H9 (cell line): ENCODE measurements at regions not wholly inside any gene's neighbourhood (a gene's known extent, or its start where the extent isn't known, plus 50 kb on each side); places are given as distances from the start of the nearest gene placed in this dataset.
A peak's percentile ranks its signal among the peaks of the same experiment; 100 is the strongest.

Experiments
- DNase-seq: peaks from one replicate; pipeline ENCODE4 v3.0.0-alpha.2; 2017
- H2AFZ ChIP-seq: one replicate; pipeline ENCODE4 v1.6.1; 2013; ENCODE audit warnings: mild to moderate bottlenecking, low read length, control low read depth, moderate library complexity
- H2AK5ac ChIP-seq: 2 replicates; pipeline ENCODE4 v1.6.1; 2013; ENCODE audit warnings: low read length, control low read depth, mixed read lengths; ENCODE audit not compliant: insufficient read length
- H2BK120ac ChIP-seq: one replicate; pipeline ENCODE4 v1.6.1; 2013; ENCODE audit warnings: low read depth, mild to moderate bottlenecking, low read length, control low read depth, inconsistent platforms; ENCODE audit not compliant: poor library complexity, severe bottlenecking
- H2BK12ac ChIP-seq: 2 replicates; pipeline ENCODE4 v1.6.1; 2013; ENCODE audit warnings: low read length, control low read depth, mixed read lengths, low read depth; ENCODE audit not compliant: insufficient read length
- H2BK15ac ChIP-seq: 2 replicates; pipeline ENCODE4 v1.6.1; 2013; ENCODE audit warnings: low read depth, low read length, control low read depth
- H2BK20ac ChIP-seq: one replicate; pipeline ENCODE4 v1.6.1; 2013; ENCODE audit warnings: low read depth, mild to moderate bottlenecking, low read length, control low read depth, inconsistent platforms; ENCODE audit not compliant: poor library complexity, severe bottlenecking
- H2BK5ac ChIP-seq: 2 replicates; pipeline ENCODE4 v1.6.1; 2013; ENCODE audit warnings: low read length, control low read depth, mixed read lengths; ENCODE audit not compliant: insufficient read length
- H3K14ac ChIP-seq: 2 replicates; pipeline ENCODE4 v1.6.1; 2013; ENCODE audit warnings: low read length, control low read depth; ENCODE audit not compliant: insufficient read depth
- H3K18ac ChIP-seq: 2 replicates; pipeline ENCODE4 v1.6.1; 2013; ENCODE audit warnings: low read depth, mild to moderate bottlenecking, mixed read lengths, low read length, control low read depth; ENCODE audit not compliant: insufficient read length
- H3K23ac ChIP-seq: 2 replicates; pipeline ENCODE4 v1.6.1; 2013; ENCODE audit warnings: low read length, control low read depth, mixed read lengths, low read depth; ENCODE audit not compliant: insufficient read length
- H3K23me2 ChIP-seq: 2 replicates; pipeline ENCODE4 v1.6.1; 2013; ENCODE audit warnings: low read depth, mild to moderate bottlenecking, mixed read lengths, low read length, control low read depth; ENCODE audit not compliant: insufficient read length, poor library complexity, severe bottlenecking
- H3K27ac ChIP-seq: 2 replicates; pipeline ENCODE4 v1.5.1; 2013; ENCODE audit warnings: low read length, control low read depth, mixed read lengths, low read depth; ENCODE audit not compliant: insufficient read length
- H3K27me3 ChIP-seq: 2 replicates; pipeline ENCODE4 v1.6.1; 2013; ENCODE audit warnings: low read length, control low read depth, inconsistent platforms; ENCODE audit not compliant: insufficient read depth
- H3K4ac ChIP-seq: 2 replicates; pipeline ENCODE4 v1.6.1; 2013; ENCODE audit warnings: low read depth, mild to moderate bottlenecking, control low read depth, inconsistent platforms, low read length, moderate library complexity
- H3K4me1 ChIP-seq: 2 replicates; pipeline ENCODE4 v1.6.1; 2013; ENCODE audit warnings: low read length, control low read depth, inconsistent platforms; ENCODE audit not compliant: insufficient read depth
- H3K4me2 ChIP-seq: 2 replicates; pipeline ENCODE4 v1.6.1; 2013; ENCODE audit warnings: low read length, control low read depth, mixed read lengths; ENCODE audit not compliant: insufficient read length, insufficient read depth
- H3K56ac ChIP-seq: 2 replicates; pipeline ENCODE4 v1.6.1; 2013; ENCODE audit warnings: low read depth, mild to moderate bottlenecking, mixed read lengths, low read length, control low read depth; ENCODE audit not compliant: insufficient read length
- H3K79me1 ChIP-seq: 2 replicates; pipeline ENCODE4 v1.6.1; 2013; ENCODE audit warnings: low read depth, mild to moderate bottlenecking, moderate library complexity, low read length, control low read depth, inconsistent platforms; ENCODE audit not compliant: insufficient read depth, poor library complexity, severe bottlenecking
- H3K79me2 ChIP-seq: 2 replicates; pipeline ENCODE4 v1.6.1; 2013; ENCODE audit warnings: low read length, control low read depth, inconsistent platforms; ENCODE audit not compliant: insufficient read depth
- H3K9ac ChIP-seq: 2 replicates; pipeline ENCODE4 v1.6.1; 2013; ENCODE audit warnings: low read length, control low read depth, mixed read lengths; ENCODE audit not compliant: insufficient read length; ENCODE audit errors: extremely low read depth
- H3K9me3 ChIP-seq: one replicate; pipeline ENCODE4 v1.6.1; 2013; ENCODE audit warnings: low read depth, low read length, inconsistent platforms; ENCODE audit not compliant: control insufficient read depth
- H3T11ph ChIP-seq: one replicate; pipeline ENCODE4 v1.6.1; 2013; ENCODE audit warnings: mild to moderate bottlenecking, low read length, control low read depth, inconsistent platforms
- H4K20me1 ChIP-seq: one replicate; pipeline ENCODE4 v1.6.1; 2013; ENCODE audit not compliant: control insufficient read depth, insufficient read length, insufficient read depth
- H4K5ac ChIP-seq: 2 replicates; pipeline ENCODE4 v1.6.1; 2013; ENCODE audit warnings: low read depth, mild to moderate bottlenecking, mixed read lengths, low read length, control low read depth; ENCODE audit not compliant: insufficient read length
- H4K8ac ChIP-seq: replicated peaks from 2 replicates; pipeline ENCODE4 v1.6.1; 2013; ENCODE audit warnings: low read length, control low read depth, mixed read lengths, low read depth; ENCODE audit not compliant: insufficient read length
- H4K91ac ChIP-seq: 2 replicates; pipeline ENCODE4 v1.6.1; 2013; ENCODE audit warnings: low read depth, mild to moderate bottlenecking, moderate library complexity, mixed read lengths, low read length, control low read depth; ENCODE audit not compliant: insufficient read length
- H3K27ac Mint-ChIP-seq, 3 experiments: 2 replicates in 2 of 3; 3 replicates in 1 of 3; pipeline ENCODE4 v1.8.0; 2020 to 2021; ENCODE audit warnings: mixed read lengths in 3 of 3, mild to moderate bottlenecking in 1 of 3, moderate library complexity in 1 of 3
- H3K27me3 Mint-ChIP-seq: 2 replicates; pipeline ENCODE4 v1.8.0; 2021; ENCODE audit warnings: low read depth, mild to moderate bottlenecking, moderate library complexity, mixed read lengths
- H3K36me3 Mint-ChIP-seq, 3 experiments: 2 replicates in 2 of 3; 3 replicates in 1 of 3; pipeline ENCODE4 v1.8.0; 2020 to 2021; ENCODE audit warnings: low read depth in 3 of 3, mixed read lengths in 3 of 3; ENCODE audit not compliant: insufficient read depth in 1 of 3
- H3K4me1 Mint-ChIP-seq, 2 experiments: 2 replicates each; pipeline ENCODE4 v1.8.0; 2020; ENCODE audit warnings: mixed read lengths in 2 of 2
- H3K4me3 Mint-ChIP-seq, 2 experiments: 2 replicates in 1 of 2; 3 replicates in 1 of 2; pipeline ENCODE4 v1.8.0; 2020 to 2021; ENCODE audit warnings: mild to moderate bottlenecking in 2 of 2, mixed read lengths in 2 of 2, moderate library complexity in 1 of 2
- H3K9me3 Mint-ChIP-seq, 2 experiments: 2 replicates in 1 of 2; 3 replicates in 1 of 2; pipeline ENCODE4 v1.8.0; 2020; ENCODE audit warnings: mild to moderate bottlenecking in 2 of 2, mixed read lengths in 2 of 2, moderate library complexity in 1 of 2
- WGBS: extraction: QIAGEN DNeasy Blood & Tissue Kit; methylation state at CpG from one replicate; pipeline ENCODE4 v1.1.7; 2013; ENCODE audit warnings: missing lambda C conversion rate, low lambda C conversion rate, mixed read lengths; ENCODE audit not compliant: insufficient read length; ENCODE audit errors: extremely low coverage; 5-methylcytosine and 5-hydroxymethylcytosine counted together
- TF ChIP-seq, protein P1 (sequence below): fragments of 200-600 bp; sonication (generic); conservative IDR thresholded peaks from 3 replicates; pipeline ENCODE4 v1.8.0; 2021; ENCODE audit warnings: antibody characterized with exemption, mild to moderate bottlenecking

DNA sequence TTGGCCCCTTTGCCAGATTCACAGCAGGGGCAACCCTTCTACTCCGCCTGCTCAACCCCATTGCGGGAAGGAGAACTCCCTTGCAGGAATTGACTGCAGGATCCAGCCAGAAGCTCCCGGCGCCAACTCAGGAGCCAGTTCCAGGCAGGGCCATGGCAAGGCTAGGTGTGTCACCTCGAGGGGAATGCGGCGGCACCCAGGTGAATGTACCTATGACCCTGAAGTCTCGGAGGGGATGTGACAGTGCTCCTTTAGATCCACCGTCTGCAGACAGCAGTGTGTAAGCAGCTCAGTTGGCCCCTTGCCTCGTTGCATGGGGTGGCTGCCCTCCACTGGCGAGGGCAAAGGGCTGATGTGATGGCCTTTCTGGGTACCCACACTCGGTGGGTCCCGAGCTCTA lies 606.6 kb downstream of the ELAVL2 start:
- Histone ChIP-seq H3K4me2 (no peak overlapping the region), H3K79me1 (no peaks in the 10 kb centered on the region), H2BK12ac (no peak overlapping the region), H3K27me3 (no peaks in the 10 kb centered on the region), H3T11ph (no peak overlapping the region), H3K79me2 (no peaks in the 10 kb centered on the region), H2BK15ac (no peak overlapping the region), H3K9me3 (no peaks in the 10 kb centered on the region), H3K23me2 (no peaks in the 10 kb centered on the region), H2BK20ac (no peak overlapping the region), H4K5ac (no peak overlapping the region), H3K4ac (no peak overlapping the region), H3K23ac (no peak overlapping the region), H3K4me1 (no peaks in the 10 kb centered on the region), H4K91ac (no peak overlapping the region), H2AK5ac (no peak overlapping the region), H3K27ac (no peak overlapping the region), H3K14ac (no peak overlapping the region), H4K20me1 (no peaks in the 10 kb centered on the region), H3K56ac (no peak overlapping the region), H2BK120ac (no peak overlapping the region), H3K18ac (no peak overlapping the region), H4K8ac (no peak overlapping the region), H3K9ac (no peak overlapping the region), H2AFZ (no peak overlapping the region), H2BK5ac (no peak overlapping the region)
- Mint-ChIP-seq H3K4me1 (peaks cover 0 to 6% of the 10 kb centered on the region in 2 experiments; a peak in 2 of 4 replicates), H3K27ac (peak overlapping the region in 1 of 3 experiments; percentile 32; a peak in 1 of 7 replicates), H3K27me3 (no peaks in the 10 kb centered on the region), H3K4me3 (no peak overlapping the region), H3K36me3 (peaks cover 0 to 12% (median 10%) of the 10 kb centered on the region in 3 experiments; a peak in 4 of 7 replicates), H3K9me3 (peaks cover 7 to 11% of the 10 kb centered on the region in 2 experiments)
- WGBS: no CpG with 5 or more reads among the region's 13 CpGs
- DNase-seq: no peak
- TF ChIP-seq, protein P1, sequence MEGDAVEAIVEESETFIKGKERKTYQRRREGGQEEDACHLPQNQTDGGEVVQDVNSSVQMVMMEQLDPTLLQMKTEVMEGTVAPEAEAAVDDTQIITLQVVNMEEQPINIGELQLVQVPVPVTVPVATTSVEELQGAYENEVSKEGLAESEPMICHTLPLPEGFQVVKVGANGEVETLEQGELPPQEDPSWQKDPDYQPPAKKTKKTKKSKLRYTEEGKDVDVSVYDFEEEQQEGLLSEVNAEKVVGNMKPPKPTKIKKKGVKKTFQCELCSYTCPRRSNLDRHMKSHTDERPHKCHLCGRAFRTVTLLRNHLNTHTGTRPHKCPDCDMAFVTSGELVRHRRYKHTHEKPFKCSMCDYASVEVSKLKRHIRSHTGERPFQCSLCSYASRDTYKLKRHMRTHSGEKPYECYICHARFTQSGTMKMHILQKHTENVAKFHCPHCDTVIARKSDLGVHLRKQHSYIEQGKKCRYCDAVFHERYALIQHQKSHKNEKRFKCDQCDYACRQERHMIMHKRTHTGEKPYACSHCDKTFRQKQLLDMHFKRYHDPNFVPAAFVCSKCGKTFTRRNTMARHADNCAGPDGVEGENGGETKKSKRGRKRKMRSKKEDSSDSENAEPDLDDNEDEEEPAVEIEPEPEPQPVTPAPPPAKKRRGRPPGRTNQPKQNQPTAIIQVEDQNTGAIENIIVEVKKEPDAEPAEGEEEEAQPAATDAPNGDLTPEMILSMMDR: no peak
